NOMO-1 (cell line): ENCODE measurements at regions not wholly inside any gene's neighbourhood (a gene's known extent, or its start where the extent isn't known, plus 50 kb on each side); places are given as distances from the start of the nearest gene placed in this dataset.
"Not testable (repeated sequence)": the region's sequence is repeated elsewhere in the genome, so short reads cannot be mapped to it uniquely, and the experiment has no call there.

Source experiments
- DNase-seq, 2 experiments: peaks; one replicate each; lab custom pipeline; 2025; ENCODE audit not compliant: unreplicated experiment in 2 of 2; lab: John Stamatoyannopoulos, UW

DNA sequence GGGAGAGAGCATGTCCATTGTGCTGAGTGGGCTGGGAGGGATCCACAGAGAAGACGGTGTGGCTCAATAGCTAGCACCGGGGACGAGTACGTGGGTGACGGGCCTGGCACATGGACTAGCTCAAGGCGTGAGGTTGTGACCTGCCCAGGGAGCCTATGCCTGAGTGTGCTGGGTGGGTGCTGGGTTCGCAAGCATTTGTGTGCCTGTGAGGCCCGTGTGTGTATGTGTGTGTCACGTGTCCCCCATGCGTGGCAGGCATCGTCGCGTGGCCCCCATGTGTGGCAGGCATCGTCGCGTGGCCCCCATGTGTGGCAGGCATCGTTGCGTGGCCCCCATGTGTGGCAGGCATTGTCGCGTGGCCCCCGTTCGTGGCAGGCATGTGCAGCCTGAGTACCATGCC lies 109.2 kb downstream of the TMEM121 start:
- DNase-seq: no peak

DNA sequence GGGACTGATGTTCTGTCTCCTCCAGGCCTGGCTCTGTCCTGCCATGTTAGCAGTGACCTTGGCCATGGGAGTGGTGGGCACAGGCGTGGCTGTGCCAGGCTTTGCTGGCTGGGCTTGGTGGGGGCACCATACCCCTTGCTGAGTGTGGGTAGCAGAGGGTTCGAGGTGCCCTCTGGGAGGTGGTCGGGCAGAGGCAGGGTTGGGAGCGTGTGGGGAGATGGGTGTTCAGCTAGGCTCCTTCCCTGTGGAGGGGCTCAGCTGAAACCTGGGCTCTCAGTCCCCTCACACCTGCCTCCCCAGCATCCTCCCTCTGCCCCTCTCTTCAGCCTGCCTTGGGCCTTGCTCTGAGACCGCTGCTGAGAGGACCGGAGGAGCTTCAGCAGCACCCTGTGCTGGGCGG lies 109.6 kb downstream of the TMEM121 start:
- not testable (repeated sequence) for DNase-seq

GRCh38 chr14:105636935-105637334 lies 110.6 kb downstream of the TMEM121 start:
- DNase-seq: no peak

- not testable (repeated sequence) for DNase-seq
Measured at GRCh38 chr14:105637345-105637744, 111.0 kb downstream of the TMEM121 start.

DNA sequence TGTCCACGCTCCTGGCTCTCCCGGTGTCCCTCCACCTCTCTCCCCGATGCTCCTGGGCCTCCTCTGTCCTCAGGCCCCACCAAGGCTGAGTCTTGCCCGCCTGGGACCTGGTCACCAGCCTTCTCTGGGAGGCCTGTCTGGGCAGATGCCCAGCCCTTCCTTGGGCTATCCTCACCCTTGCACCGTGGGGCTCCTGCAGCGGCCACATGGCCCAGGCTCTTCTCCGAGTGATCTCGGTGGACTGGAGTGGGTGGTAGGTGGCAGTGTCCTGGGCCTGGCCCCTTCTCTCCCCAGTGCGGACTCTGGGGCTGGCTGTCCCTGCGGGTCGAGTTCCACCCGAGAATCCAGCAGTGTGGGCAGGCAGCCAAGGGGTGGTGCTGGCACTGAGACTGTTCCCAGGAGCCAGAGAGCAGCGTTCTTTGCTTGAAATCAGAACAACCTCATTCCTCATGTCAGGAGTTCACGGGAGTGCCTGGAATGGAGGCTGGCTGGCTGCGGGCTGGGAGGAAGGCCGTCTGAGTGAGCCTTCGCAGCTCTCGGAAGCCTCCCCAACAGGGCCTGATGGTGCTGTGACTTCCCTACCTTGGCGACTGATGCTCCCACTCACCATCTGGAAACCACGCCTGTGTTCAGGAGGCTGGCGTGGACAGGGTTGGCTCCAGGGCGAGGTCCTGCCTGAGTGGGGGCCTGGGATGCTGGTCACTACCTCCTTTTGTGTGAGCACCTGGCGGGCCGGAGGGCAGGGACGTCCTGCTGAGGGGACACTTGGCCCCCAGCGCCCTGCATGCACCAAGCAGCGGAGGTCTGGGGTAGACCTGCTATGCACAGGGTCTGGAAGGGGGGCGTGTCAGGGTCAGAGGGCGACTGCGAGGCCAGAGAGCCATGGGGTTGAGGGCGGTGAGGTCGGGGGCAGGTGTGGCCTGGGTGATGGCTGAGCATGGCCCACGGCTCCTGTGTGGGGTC lies 113.9 kb downstream of the TMEM121 start:
- not testable (repeated sequence) for DNase-seq

DNA sequence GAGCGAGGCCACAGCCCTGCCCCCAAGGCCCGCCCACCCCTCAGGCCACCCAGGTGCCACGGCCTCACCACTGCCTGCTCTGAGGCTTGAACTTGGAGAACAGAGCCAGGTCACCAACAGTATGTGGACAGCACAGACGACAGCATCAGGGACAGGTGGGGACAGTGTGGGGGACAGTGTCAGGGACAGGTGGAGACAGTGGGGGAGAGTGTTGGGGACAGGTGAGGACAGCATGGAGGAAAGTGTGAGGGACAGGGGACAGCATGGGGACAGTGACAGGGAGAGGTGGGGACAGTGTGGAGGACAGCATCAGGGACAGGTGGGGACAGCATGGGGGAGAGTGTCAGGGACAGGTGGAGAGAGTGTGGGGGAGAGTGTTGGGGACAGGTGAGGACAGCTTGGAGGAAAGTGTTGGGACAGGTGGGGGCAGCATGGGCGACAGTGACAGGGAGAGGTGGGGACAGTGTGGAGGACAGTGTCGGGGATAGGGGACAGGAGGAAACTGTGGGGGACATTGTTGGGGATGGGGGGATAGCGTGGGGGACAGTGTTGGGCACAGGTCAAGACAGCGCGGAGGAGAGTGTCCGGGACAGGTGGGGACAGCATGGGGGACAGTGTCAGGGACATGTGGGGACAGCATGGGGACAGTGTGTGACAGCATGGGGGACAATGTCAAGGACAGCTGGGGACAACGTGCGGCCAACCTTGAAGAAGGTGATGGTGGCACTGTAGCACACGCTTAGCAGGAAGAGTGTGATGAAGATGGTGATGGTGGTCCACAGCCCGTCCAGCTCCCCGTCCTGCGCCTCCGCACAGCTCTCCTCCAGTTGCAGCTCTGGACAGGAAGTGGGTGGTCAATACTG lies 114.9 kb downstream of the TMEM121 start:
- no peak for DNase-seq

DNA sequence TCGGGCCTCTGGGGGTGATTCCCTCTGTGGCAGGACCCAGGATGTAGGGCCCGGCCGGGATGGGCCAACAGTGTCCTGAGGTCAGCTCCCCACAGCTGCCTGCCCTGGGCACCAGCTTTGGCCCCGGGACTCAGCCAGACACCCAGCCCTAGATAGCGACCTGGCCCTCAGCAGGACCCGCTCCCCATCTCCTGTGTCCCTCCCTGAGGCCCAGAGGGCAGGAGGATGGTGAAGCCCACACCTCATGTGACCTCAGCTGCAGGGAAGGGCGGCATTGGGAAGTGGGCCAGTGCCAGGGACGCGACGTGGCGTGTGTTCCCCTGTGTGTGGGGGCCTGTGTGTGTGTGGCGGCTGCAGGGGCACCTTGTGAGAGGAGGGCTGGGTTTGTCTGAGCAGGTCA lies 115.6 kb downstream of the TMEM121 start:
- DNase-seq: not testable (repeated sequence)

- DNase-seq: not testable (repeated sequence)
Measured at GRCh38 chr14:105642486-105642885, 116.1 kb downstream of the TMEM121 start.

- DNase-seq: not testable (repeated sequence)
Measured at GRCh38 chr14:105643406-105644052, 117.1 kb downstream of the TMEM121 start.

- DNase-seq: not testable (repeated sequence)
Measured at GRCh38 chr14:105644053-105644435, 117.7 kb downstream of the TMEM121 start.

- not testable (repeated sequence) for DNase-seq
Measured at GRCh38 chr14:105644457-105644856, 118.1 kb downstream of the TMEM121 start.

GRCh38 chr14:105644891-105645290 lies 118.5 kb downstream of the TMEM121 start:
- not testable (repeated sequence) for DNase-seq

- DNase-seq: not testable (repeated sequence)
Measured at GRCh38 chr14:105645389-105645788, 119.0 kb downstream of the TMEM121 start.

- no peak for DNase-seq
Measured at GRCh38 chr14:105646175-105646574, 119.8 kb downstream of the TMEM121 start.

DNA sequence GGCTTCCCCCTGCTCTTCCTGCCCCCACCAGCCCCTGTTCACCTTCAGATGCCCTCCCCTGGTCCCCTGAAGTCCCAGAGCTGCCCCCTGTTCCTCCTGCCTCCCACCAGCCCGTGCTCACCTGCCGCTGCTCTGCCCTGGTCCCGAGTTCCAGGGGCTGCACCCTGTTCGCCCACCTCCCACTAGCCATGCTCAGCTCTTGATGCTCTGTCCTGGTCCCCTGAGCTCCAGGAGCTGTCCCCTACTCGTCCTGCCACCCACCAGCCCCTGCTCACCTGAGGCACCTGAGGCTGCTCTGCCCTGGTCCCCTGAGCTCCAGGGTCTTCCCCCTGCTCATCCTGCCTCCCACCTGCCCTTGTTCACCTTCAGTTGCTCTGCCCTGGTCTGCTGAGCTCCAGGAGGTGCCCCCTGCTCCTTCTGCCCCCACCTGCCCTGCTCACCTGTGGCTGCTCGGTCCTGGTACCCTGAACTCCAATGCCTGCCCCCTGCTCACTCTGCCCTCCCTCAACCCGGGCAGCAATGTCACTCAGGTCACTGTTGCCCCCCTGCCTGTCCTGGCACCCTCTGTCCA lies 120.4 kb downstream of the TMEM121 start:
- not testable (repeated sequence) for DNase-seq

- not testable (repeated sequence) for DNase-seq
Measured at GRCh38 chr14:105647426-105647783, 121.0 kb downstream of the TMEM121 start.

GRCh38 chr14:105647784-105648608 lies 121.6 kb downstream of the TMEM121 start:
- DNase-seq: no peak

DNA sequence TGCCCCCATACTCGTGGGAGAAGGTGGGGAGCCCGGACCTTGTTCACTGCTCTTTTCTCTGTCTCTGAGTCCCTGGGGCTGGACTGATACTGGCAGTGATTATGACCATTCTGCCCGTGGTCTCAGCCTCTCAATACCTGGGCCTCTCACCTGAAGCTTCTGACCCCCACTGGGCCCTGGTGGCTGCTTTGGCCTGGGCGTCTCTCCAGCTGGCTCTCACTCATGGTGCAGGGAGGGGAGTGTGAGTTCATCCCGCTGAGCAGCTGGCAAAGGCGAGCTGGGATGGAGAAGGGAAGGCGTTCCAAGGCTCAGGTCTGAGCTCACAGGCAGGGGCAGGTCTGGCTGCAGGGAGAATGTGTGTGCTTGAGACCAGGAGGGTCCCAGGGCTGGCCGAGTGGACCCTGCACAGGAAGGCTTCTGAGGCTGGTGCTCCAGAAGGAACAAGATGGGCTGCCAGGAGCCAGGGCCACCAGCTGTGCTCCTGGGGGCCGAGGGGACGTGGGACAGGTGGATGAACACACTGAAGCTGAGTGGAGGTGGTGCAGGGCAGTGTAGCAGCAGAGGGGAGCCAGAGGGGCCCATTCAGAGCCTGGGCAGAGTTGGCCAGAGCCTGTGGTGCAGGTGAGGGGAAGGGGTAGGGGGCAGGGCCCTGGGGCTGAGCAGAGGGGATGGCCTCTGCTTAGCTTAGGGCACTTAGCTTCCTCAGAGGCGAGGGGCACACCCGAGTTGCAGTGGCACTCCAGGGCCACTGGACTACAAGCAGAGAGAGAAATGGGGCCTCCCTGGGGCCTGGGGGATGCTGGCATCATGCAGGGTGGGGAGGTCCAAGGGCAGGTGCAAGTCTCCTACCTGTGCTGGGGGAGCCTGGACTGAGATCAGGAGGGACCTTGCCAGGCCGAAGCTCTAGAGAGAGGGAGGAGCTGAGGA lies 122.5 kb downstream of the TMEM121 start:
- not testable (repeated sequence) for DNase-seq

GRCh38 chr14:105652317-105652716 lies 125.9 kb downstream of the TMEM121 start:
- DNase-seq: not testable (repeated sequence)
